ENCODE measurements at regions not wholly inside any gene's neighbourhood (a gene's known extent, or its start where the extent isn't known, plus 50 kb on each side); places are given as distances from the start of the nearest gene placed in this dataset.

DNA sequence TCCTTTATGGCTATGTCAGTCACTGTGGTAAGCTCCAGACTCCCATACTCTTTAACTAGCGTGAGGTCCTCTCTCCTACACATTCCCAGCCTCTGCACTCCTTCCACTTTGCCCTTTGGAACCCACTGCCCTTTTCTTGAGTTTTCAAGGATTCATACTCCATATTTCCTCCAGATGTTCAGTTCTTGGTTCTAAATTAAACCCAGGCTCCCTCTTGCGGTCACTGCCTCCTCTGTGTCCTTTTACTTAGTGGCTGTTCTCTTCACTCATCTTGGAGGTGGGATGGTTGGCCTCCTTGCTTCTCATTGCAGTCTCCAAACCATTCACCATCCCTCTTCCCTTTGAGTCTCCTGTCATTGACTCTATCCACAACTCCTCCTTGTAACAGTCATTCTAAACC lies 208.1 kb downstream of the TGFB2 start:
- TF ChIP-seq POLR2A (IDR thresholded peaks at IDR 0.05; ENCODE audit: low read depth, low read length) (no peak), POLR2AphosphoS5 (IDR thresholded peaks at IDR 0.05; ENCODE audit: low read depth, low read length) (no peak), POU2F2 (IDR thresholded peaks at IDR 0.05; ENCODE audit: low read depth, low read length) (no peak), TAF1 (IDR thresholded peaks at IDR 0.05; ENCODE audit: low read depth, low read length) (no peak)
